Peyer's patch (tissue), 4 donors: ENCODE measurements at regions not wholly inside any gene's neighbourhood (a gene's known extent, or its start where the extent isn't known, plus 50 kb on each side); places are given as distances from the start of the nearest gene placed in this dataset.

Experiments
- DNase-seq, 3 donors: peaks; one replicate each; pipeline ENCODE4 v3.0.0-alpha.2; 2017 to 2019
- H3K27ac ChIP-seq, 4 donors: fragments of 200-600 bp; sonication (generic); one replicate each; pipeline ENCODE4 v1.5.1; 2016 to 2019
- H3K27me3 ChIP-seq, 2 donors: fragments of 200-600 bp; sonication (generic); one replicate each; pipeline ENCODE4 v1.5.1; 2019
- H3K36me3 ChIP-seq, 3 donors: fragments of 200-600 bp; sonication (generic); one replicate each; pipeline ENCODE4 v1.5.1; 2016 to 2019
- H3K4me1 ChIP-seq, 4 donors: fragments of 200-600 bp; sonication (generic); one replicate each; pipeline ENCODE4 v1.5.1; 2016 to 2019
- H3K4me3 ChIP-seq, 4 donors: fragments of 200-600 bp; sonication (generic); 1 replicate in 3 of 4; 2 replicates in 1 of 4; pipeline ENCODE4 v1.5.1; 2016 to 2019; ENCODE audit warnings: mild to moderate bottlenecking in 1 of 4
- H3K9me3 ChIP-seq, 4 donors: fragments of 200-600 bp; sonication (generic); one replicate each; pipeline ENCODE4 v1.5.1; 2016 to 2019; ENCODE audit warnings: mild to moderate bottlenecking in 1 of 4
- POLR2A ChIP-seq, 2 donors: fragments of 450-650 bp; IDR thresholded peaks; one replicate each; pipeline ENCODE4 v1.5.1; 2017; ENCODE audit warnings: antibody characterized with exemption in 2 of 2, mild to moderate bottlenecking in 2 of 2, moderate library complexity in 2 of 2
- TF ChIP-seq, protein P1 (sequence below), 6 experiments: fragments of 450-650 bp in 4 of 6; fragments of 200-600 bp in 2 of 6; sonication (generic) in 1 of 6; IDR thresholded peaks; one replicate each; pipeline ENCODE4 v1.5.1; 2017 to 2019; ENCODE audit warnings: antibody characterized with exemption in 6 of 6, mild to moderate bottlenecking in 3 of 6, moderate library complexity in 1 of 6

DNA sequence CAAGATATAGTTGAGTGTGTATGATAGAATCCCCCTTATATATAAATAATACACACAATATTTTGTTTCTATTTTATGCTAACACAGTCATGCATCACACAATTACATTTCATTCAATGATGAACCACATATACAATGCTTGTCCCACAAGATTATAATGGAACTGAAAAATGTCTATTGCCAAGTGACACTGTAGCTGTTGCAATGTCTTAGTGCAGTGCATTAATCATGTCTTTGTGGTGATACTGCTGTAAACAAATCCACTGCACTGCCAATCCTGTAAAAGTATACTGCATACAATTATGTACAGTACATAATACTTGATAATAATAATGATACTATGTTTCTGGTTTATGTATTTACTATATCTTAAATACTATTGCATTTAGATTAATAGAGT, 512.1 kb upstream of the CNTN3 start:
- no peaks in the 10 kb centered on the region for H3K36me3 ChIP-seq
- DNase-seq, result no peak
- no peak for TF ChIP-seq POLR2A (IDR thresholded peaks at IDR 0.05)
- TF ChIP-seq, protein P1, sequence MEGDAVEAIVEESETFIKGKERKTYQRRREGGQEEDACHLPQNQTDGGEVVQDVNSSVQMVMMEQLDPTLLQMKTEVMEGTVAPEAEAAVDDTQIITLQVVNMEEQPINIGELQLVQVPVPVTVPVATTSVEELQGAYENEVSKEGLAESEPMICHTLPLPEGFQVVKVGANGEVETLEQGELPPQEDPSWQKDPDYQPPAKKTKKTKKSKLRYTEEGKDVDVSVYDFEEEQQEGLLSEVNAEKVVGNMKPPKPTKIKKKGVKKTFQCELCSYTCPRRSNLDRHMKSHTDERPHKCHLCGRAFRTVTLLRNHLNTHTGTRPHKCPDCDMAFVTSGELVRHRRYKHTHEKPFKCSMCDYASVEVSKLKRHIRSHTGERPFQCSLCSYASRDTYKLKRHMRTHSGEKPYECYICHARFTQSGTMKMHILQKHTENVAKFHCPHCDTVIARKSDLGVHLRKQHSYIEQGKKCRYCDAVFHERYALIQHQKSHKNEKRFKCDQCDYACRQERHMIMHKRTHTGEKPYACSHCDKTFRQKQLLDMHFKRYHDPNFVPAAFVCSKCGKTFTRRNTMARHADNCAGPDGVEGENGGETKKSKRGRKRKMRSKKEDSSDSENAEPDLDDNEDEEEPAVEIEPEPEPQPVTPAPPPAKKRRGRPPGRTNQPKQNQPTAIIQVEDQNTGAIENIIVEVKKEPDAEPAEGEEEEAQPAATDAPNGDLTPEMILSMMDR (IDR thresholded peaks at IDR 0.05), result no peak
- no peaks in the 10 kb centered on the region for H3K27me3 ChIP-seq
- H3K9me3 ChIP-seq, result no peaks in the 10 kb centered on the region
- no peak overlapping the region for H3K27ac ChIP-seq
- H3K4me3 ChIP-seq, result no peak overlapping the region
- no peaks in the 10 kb centered on the region for H3K4me1 ChIP-seq

DNA sequence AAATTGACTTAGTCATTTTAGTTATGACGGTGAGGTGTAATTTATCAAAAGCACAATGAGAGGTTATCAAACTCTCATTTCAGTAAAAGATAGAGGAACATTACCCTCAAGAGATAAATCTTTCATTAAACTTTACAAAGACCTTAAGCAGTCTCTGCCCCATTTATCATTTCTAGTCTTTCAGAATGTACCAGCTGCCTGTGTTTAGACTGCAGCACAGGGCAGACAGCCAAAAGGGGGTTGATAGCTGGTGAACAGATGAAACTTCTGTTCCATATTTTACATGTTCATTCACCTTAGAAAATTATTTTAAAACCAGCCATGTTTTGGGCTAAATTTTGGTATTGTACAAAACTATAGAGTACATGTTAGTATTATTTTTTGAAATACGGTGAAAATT, 514.6 kb upstream of the CNTN3 start:
- Histone ChIP-seq H3K27me3 (no peaks in the 10 kb centered on the region), H3K9me3 (no peaks in the 10 kb centered on the region), H3K27ac (no peak overlapping the region), H3K4me3 (no peak overlapping the region), H3K4me1 (no peaks in the 10 kb centered on the region), H3K36me3 (no peaks in the 10 kb centered on the region)
- TF ChIP-seq POLR2A (IDR thresholded peaks at IDR 0.05), result no peak
- TF ChIP-seq, protein P1 (IDR thresholded peaks at IDR 0.05), result no peak
- no peak for DNase-seq

DNA sequence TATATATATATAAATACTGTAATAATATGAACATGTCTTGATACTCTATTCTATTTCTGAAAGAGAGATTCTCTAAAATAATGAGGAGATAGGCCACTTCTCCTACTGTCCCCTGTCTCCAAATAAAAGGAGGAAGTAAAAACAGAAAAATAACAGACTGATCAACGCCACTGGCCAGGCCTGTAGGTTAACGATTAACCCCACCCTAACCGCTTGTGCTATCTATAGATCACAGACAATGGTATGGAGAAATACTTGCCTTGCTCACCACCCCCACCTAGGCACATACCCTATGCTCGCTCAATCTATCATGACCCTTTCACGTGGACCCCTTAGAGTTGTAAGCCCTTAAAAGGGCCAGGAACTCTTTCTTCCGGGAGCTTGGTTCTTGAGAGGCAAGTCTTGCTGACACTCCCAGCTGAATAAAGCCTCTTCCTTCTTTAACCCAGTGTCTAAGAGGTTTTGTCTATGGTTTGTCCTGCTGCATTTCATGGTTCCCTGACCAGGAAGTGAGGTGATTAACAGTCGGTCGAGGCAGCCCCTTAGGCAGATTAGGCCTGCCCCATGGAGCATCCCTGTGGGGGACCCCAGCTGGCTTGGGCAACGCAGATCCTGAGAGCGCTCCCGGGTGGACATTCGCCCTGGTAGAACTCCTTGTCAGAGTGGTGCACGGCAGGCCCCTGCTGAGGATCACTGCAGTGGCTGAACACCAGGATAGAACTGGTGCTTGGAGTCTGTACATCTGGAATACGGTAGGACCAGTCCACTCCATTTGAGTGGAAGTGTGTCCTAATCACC, 521.8 kb upstream of the CNTN3 start:
- H3K4me1 ChIP-seq, result no peaks in the 10 kb centered on the region
- no peak for DNase-seq
- no peaks in the 10 kb centered on the region for H3K9me3 ChIP-seq
- no peak overlapping the region for H3K4me3 ChIP-seq
- no peaks in the 10 kb centered on the region for H3K27me3 ChIP-seq
- no peaks in the 10 kb centered on the region for H3K36me3 ChIP-seq
- no peak overlapping the region for H3K27ac ChIP-seq
- TF ChIP-seq, protein P1 (IDR thresholded peaks at IDR 0.05), result no peak
- no peak for TF ChIP-seq POLR2A (IDR thresholded peaks at IDR 0.05)

DNA sequence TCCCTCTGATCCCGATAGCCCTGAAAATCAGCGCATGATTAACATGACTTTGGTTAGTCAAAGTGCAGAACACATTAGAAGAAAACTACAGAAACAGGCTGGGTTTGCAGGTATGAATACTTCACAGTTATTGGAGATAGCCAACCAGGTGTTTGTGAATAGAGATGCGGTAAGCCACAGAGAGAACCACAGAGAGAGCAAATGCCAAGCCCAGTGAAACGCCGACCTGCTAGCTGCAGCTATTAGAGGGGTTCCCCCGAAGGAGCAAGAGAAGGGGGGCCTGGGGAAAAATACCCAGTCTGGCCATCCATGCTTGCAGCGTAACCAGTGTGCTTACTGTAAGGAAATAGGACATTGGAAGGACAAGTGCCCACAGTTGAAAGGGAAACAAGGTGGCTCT, 523.9 kb upstream of the CNTN3 start:
- H3K36me3 ChIP-seq, result no peaks in the 10 kb centered on the region

DNA sequence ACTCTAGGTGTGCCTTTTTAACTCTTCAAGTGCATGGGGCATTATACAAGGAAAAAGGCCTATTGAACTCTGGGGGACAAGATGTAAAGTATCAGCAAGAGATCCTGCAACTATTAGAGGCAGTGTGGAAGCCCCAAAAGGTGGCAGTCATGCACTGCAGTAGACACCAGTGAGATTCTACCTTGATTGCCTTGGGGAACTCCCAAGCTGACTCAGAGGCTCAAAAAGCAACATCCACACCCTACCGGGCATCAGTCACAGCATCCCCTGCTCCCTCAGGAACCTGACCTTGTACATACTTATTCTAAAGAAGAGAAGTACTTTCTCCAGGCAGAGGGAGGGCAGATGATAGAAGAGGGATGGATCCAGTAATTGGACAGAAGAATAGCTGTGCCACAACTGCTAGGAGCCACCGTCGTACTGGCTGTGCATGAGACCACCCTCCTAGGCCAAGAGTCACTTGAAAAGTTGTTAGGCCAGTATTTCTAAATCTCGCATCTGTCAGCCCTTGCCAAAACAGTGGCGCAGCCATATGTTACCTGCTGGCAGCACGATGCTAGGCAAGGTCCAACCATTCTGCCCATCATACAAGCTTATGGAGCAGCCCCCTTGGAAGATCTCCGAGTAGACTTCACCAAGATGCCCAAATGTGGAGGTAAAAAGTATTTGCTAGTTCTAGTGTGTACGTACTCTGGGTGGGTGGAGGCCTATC, 523.1 kb upstream of the FRG2C start:
- no peaks in the 10 kb centered on the region for H3K9me3 ChIP-seq
- peak in 1 of 3 donors; percentile 48 for DNase-seq
- no peaks in the 10 kb centered on the region for H3K27me3 ChIP-seq
- no peaks in the 10 kb centered on the region for H3K36me3 ChIP-seq
- H3K4me1 ChIP-seq, result no peaks in the 10 kb centered on the region
- H3K27ac ChIP-seq, result no peak overlapping the region
- TF ChIP-seq, protein P1 (IDR thresholded peaks at IDR 0.05), result peak in 2 of 6 experiments; percentile 27 to 33
- TF ChIP-seq POLR2A (IDR thresholded peaks at IDR 0.05), result no peak
- no peak overlapping the region for H3K4me3 ChIP-seq

More for the DNA sequence above, 523.9 kb upstream of the CNTN3 start:
- no peaks in the 10 kb centered on the region for H3K27me3 ChIP-seq
- DNase-seq, result no peak
- TF ChIP-seq, protein P1 (IDR thresholded peaks at IDR 0.05), result no peak
- no peak for TF ChIP-seq POLR2A (IDR thresholded peaks at IDR 0.05)
- no peaks in the 10 kb centered on the region for H3K4me1 ChIP-seq
- H3K4me3 ChIP-seq, result no peak overlapping the region
- H3K9me3 ChIP-seq, result no peaks in the 10 kb centered on the region
- H3K27ac ChIP-seq, result no peak overlapping the region
